ENCODE measurements at regions not wholly inside any gene's neighbourhood (a gene's known extent, or its start where the extent isn't known, plus 50 kb on each side); places are given as distances from the start of the nearest gene placed in this dataset.

GRCh38 chr1:221097479-221098281 is 218.4 kb downstream of the HLX start:
- TF ChIP-seq, protein P1, sequence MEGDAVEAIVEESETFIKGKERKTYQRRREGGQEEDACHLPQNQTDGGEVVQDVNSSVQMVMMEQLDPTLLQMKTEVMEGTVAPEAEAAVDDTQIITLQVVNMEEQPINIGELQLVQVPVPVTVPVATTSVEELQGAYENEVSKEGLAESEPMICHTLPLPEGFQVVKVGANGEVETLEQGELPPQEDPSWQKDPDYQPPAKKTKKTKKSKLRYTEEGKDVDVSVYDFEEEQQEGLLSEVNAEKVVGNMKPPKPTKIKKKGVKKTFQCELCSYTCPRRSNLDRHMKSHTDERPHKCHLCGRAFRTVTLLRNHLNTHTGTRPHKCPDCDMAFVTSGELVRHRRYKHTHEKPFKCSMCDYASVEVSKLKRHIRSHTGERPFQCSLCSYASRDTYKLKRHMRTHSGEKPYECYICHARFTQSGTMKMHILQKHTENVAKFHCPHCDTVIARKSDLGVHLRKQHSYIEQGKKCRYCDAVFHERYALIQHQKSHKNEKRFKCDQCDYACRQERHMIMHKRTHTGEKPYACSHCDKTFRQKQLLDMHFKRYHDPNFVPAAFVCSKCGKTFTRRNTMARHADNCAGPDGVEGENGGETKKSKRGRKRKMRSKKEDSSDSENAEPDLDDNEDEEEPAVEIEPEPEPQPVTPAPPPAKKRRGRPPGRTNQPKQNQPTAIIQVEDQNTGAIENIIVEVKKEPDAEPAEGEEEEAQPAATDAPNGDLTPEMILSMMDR (IDR thresholded peaks at IDR 0.05; ENCODE audit: low read depth, low read length): no peak
- Histone ChIP-seq H3K4me1 (peaks cover 6% of the 10 kb centered on the region; the same call in 1 of the 2 replicates), H3K4me3 (ENCODE audit: low read depth, low read length) (no peak overlapping the region), H3K9me3 (no peaks in the 10 kb centered on the region), H3K36me3 (no peaks in the 10 kb centered on the region), H3K27me3 (no peaks in the 10 kb centered on the region)
- DNase-seq: no peak

GRCh38 chr1:221098471-221099405 is 219.5 kb downstream of the HLX start:
- Histone ChIP-seq H3K4me3 (ENCODE audit: low read depth, low read length) (no peak overlapping the region), H3K27me3 (no peaks in the 10 kb centered on the region), H3K4me1 (peaks cover 6% of the 10 kb centered on the region; the same call in 1 of the 2 replicates), H3K36me3 (no peaks in the 10 kb centered on the region), H3K9me3 (no peaks in the 10 kb centered on the region)
- DNase-seq: no peak
- TF ChIP-seq, protein P1 (IDR thresholded peaks at IDR 0.05; ENCODE audit: low read depth, low read length): no peak

DNA sequence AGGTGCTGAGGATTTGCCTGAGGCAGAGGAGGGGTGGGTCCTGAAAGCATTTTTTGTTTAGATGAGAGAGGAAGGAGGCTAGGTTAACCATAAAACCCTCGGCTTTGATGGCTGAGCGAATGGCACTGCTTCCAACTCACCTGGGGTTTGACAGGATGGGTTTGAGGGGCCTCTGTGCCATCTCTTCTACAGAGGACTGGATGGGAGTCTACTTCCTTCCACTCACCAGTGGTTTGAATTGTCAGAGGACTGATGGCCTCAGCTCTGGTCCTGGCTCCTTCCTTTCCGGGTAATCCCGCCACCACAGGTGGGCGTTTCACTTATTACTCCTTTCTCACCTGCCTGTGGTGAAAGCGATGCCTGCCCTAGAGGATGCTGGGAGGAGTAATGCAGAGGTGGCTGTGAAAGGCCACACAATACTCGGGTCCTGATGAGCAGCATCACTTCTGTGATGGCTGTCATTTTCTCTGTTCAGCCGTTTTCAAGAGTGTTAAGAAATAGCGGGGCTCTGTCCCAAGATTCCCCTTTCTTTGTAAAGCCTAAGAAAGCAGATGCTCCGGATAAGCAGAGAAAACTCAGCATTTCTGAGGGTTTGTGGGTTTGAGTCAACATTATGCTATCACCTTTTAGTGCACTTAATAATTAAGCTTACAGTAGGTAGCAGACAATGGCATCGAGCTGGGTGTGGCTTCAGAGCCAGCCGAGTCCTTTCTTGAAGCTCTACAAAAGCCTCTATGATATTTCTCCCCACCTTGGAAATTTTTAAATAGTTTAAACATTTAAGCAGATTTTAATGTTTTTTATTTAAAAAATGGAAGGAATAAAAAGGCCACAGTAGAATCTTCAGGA is 220.7 kb downstream of the HLX start:
- no peaks in the 10 kb centered on the region for H3K9me3 ChIP-seq
- TF ChIP-seq, protein P1 (IDR thresholded peaks at IDR 0.05; ENCODE audit: low read depth, low read length): no peak
- no peaks in the 10 kb centered on the region for H3K27me3 ChIP-seq
- no peaks in the 10 kb centered on the region for H3K36me3 ChIP-seq
- H3K4me3 ChIP-seq (ENCODE audit: low read depth, low read length): no peak overlapping the region
- DNase-seq: no peak
- H3K4me1 ChIP-seq: peaks cover 6% of the 10 kb centered on the region; the same call in 1 of the 2 replicates

DNA sequence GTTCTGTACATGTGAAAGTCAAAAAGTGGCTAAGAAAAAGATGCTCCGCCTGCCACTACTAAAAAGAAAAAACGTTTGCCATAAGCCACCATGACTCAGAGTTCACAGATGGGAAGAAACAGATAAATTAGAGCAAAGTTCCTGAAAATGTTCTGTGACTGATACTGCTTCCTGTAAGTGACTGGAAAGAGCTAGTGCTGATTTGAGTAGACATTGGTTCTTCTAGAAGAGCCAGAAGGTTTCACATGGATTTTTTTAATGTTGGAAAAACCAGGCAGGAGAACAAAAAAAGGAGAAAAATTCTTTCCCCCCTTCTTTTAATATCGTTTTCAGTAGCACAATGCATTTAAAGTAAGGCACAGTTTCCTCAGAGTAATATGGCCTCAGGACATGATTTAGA is 221.4 kb downstream of the HLX start:
- no peak for DNase-seq
- H3K9me3 ChIP-seq: no peaks in the 10 kb centered on the region
- peaks cover 6% of the 10 kb centered on the region; the same call in 1 of the 2 replicates for H3K4me1 ChIP-seq
- no peaks in the 10 kb centered on the region for H3K36me3 ChIP-seq
- no peaks in the 10 kb centered on the region for H3K27me3 ChIP-seq
- TF ChIP-seq, protein P1 (IDR thresholded peaks at IDR 0.05; ENCODE audit: low read depth, low read length): no peak
- no peak overlapping the region for H3K4me3 ChIP-seq (ENCODE audit: low read depth, low read length)

- H3K9me3 ChIP-seq: no peaks in the 10 kb centered on the region
- DNase-seq: no peak
- H3K36me3 ChIP-seq: no peaks in the 10 kb centered on the region
- H3K4me1 ChIP-seq: peaks cover 6% of the 10 kb centered on the region; the same call in 1 of the 2 replicates
- H3K4me3 ChIP-seq (ENCODE audit: low read depth, low read length): no peak overlapping the region
- TF ChIP-seq, protein P1 (IDR thresholded peaks at IDR 0.05; ENCODE audit: low read depth, low read length): no peak
- no peaks in the 10 kb centered on the region for H3K27me3 ChIP-seq
Measured at GRCh38 chr1:221101807-221102605, 222.8 kb downstream of the HLX start.
